Erythroblast (primary cell): ENCODE measurements at regions not wholly inside any gene's neighbourhood (a gene's known extent, or its start where the extent isn't known, plus 50 kb on each side); places are given as distances from the start of the nearest gene placed in this dataset.

Experiments
- GATA1 ChIP-seq: IDR thresholded peaks from 2 replicates; pipeline ENCODE4 v1.6.1; 2011; ENCODE audit warnings: low read depth, mild to moderate bottlenecking, control low read depth, low read length, moderate library complexity
- POLR2A ChIP-seq: IDR thresholded peaks from 2 replicates; pipeline ENCODE4 v1.6.1; 2011; ENCODE audit warnings: mild to moderate bottlenecking, low read length

DNA sequence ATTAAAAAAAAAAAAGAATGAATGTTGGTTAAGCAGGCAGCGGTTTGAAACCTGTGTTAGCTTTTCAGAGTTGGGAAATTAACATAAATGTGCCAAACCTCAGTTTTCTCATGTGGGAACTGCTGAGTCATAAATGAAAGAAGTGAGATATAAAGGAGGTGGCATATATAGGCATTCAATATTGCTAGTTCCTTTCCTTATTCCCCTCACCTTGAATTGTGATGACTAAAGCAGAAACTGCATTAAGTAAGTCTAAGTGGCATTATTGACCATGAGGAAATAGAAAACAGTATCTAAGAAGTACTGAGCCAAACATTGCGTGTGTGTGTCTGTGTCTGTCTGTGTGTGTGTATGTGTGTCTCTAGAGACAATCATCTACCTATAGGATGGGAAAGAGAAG is 691.2 kb downstream of the TLR4 start:
- TF ChIP-seq POLR2A, result no peak
- TF ChIP-seq GATA1, result no peak
